ENCODE measurements at regions not wholly inside any gene's neighbourhood (a gene's known extent, or its start where the extent isn't known, plus 50 kb on each side); places are given as distances from the start of the nearest gene placed in this dataset.

- H3K27me3 Mint-ChIP-seq: no peaks in the 10 kb centered on the region
- DNase-seq (no peak), ATAC-seq (ENCODE audit: low read depth) (no peak)
- Histone ChIP-seq H3K9ac (ENCODE audit: low read length) (no peak overlapping the region), H3K79me2 (ENCODE audit: control insufficient read depth, insufficient read depth, low read length) (no peaks in the 10 kb centered on the region), H3K27ac (ENCODE audit: low read length in 2 of 2) (no peak overlapping the region), H4K20me1 (ENCODE audit: control insufficient read depth, insufficient read depth, low read length, poor library complexity, severe bottlenecking) (no peaks in the 10 kb centered on the region), H3K9me3 (ENCODE audit: control extremely low read depth in 1 of 3, control insufficient read depth in 2 of 3, insufficient read depth in 1 of 3, low read length in 2 of 3) (peaks cover 0 to 1% (median 0%) of the 10 kb centered on the region in 3 donors), H3K4me3 (ENCODE audit: control extremely low read depth in 1 of 5, extremely low read depth in 1 of 5, insufficient read depth in 1 of 5, low read depth in 2 of 5, low read length in 4 of 5) (no peak overlapping the region), H3K4me2 (replicated peaks; ENCODE audit: low read depth, low read length, poor library complexity, severe bottlenecking) (no peak overlapping the region), H3K4me1 (ENCODE audit: control insufficient read depth in 2 of 2, insufficient read depth in 2 of 2, low read length in 2 of 2) (no peaks in the 10 kb centered on the region), H3K36me3 (replicated peaks in 1 of 2; ENCODE audit: control extremely low read depth in 1 of 2, control insufficient read depth in 1 of 2, extremely low read depth in 1 of 2, insufficient read depth in 2 of 2, low read length in 1 of 2) (no peaks in the 10 kb centered on the region), H2AFZ (ENCODE audit: insufficient read depth, low read depth, low read length, poor library complexity, severe bottlenecking) (no peak overlapping the region), H3K27me3 (replicated peaks in 1 of 4; ENCODE audit: control extremely low read depth in 1 of 4, control insufficient read depth in 3 of 4, insufficient read depth in 4 of 4, low read length in 3 of 4) (no peaks in the 10 kb centered on the region)
- ChIA-PET CTCF (no interaction called here), POLR2A (no interaction called here)
- no peak overlapping the region for H3K27ac Mint-ChIP-seq
- no peaks in the 10 kb centered on the region for H3K9me3 Mint-ChIP-seq (ENCODE audit: insufficient read depth)
- H3K4me1 Mint-ChIP-seq: no peaks in the 10 kb centered on the region
- H3K4me3 Mint-ChIP-seq: no peak overlapping the region
- no peak for TF ChIP-seq EZH2 (IDR thresholded peaks at IDR 0.05; ENCODE audit: borderline replicate concordance, insufficient read depth, low read depth, low read length, poor library complexity, severe bottlenecking)
- no peak for TF ChIP-seq CTCF (IDR thresholded peaks at IDR 0.05)
- intact Hi-C loops (cut with micrococcal nuclease): no loop called here
- WGBS (ENCODE audit: insufficient coverage): no CpG with 5 or more reads among the region's 1 CpG
Observed at GRCh38 chr4:106671716-106672115, 303.1 kb upstream of the GIMD1 start.

- ATAC-seq (ENCODE audit: low read depth): no peak
Observed at GRCh38 chr4:106670976-106671375, 302.4 kb upstream of the GIMD1 start.

More at GRCh38 chr4:106670976-106671375, 302.4 kb upstream of the GIMD1 start:
- ChIA-PET CTCF (no interaction called here), POLR2A (no interaction called here)
- no peaks in the 10 kb centered on the region for H4K20me1 ChIP-seq (ENCODE audit: control insufficient read depth, insufficient read depth, low read length, poor library complexity, severe bottlenecking)
- TF ChIP-seq EZH2 (IDR thresholded peaks at IDR 0.05; ENCODE audit: borderline replicate concordance, insufficient read depth, low read depth, low read length, poor library complexity, severe bottlenecking) (no peak), CTCF (IDR thresholded peaks at IDR 0.05) (no peak)
- Mint-ChIP-seq H3K4me1 (no peaks in the 10 kb centered on the region), H3K4me3 (no peak overlapping the region), H3K27ac (no peak overlapping the region), H3K9me3 (ENCODE audit: insufficient read depth) (no peaks in the 10 kb centered on the region), H3K27me3 (no peaks in the 10 kb centered on the region)
- H3K4me1 ChIP-seq (ENCODE audit: control insufficient read depth in 2 of 2, insufficient read depth in 2 of 2, low read length in 2 of 2): no peaks in the 10 kb centered on the region
- no peaks in the 10 kb centered on the region for H3K79me2 ChIP-seq (ENCODE audit: control insufficient read depth, insufficient read depth, low read length)
- H3K36me3 ChIP-seq (replicated peaks in 1 of 2; ENCODE audit: control extremely low read depth in 1 of 2, control insufficient read depth in 1 of 2, extremely low read depth in 1 of 2, insufficient read depth in 2 of 2, low read length in 1 of 2): no peaks in the 10 kb centered on the region
- intact Hi-C loops (cut with micrococcal nuclease): no loop called here
- no peak overlapping the region for H3K4me2 ChIP-seq (replicated peaks; ENCODE audit: low read depth, low read length, poor library complexity, severe bottlenecking)
- DNase-seq: no peak
- H3K27me3 ChIP-seq (replicated peaks in 1 of 4; ENCODE audit: control extremely low read depth in 1 of 4, control insufficient read depth in 3 of 4, insufficient read depth in 4 of 4, low read length in 3 of 4): no peaks in the 10 kb centered on the region
- no peak overlapping the region for H3K27ac ChIP-seq (ENCODE audit: low read length in 2 of 2)
- H3K9ac ChIP-seq (ENCODE audit: low read length): no peak overlapping the region
- no peak overlapping the region for H3K4me3 ChIP-seq (ENCODE audit: control extremely low read depth in 1 of 5, extremely low read depth in 1 of 5, insufficient read depth in 1 of 5, low read depth in 2 of 5, low read length in 4 of 5)
- no peak overlapping the region for H2AFZ ChIP-seq (ENCODE audit: insufficient read depth, low read depth, low read length, poor library complexity, severe bottlenecking)
- H3K9me3 ChIP-seq (ENCODE audit: control extremely low read depth in 1 of 3, control insufficient read depth in 2 of 3, insufficient read depth in 1 of 3, low read length in 2 of 3): peaks cover 0 to 1% (median 0%) of the 10 kb centered on the region in 3 donors
- WGBS (ENCODE audit: insufficient coverage): no CpG with 5 or more reads among the region's 2 CpGs

Data from B cell (primary cell).